Suppressor macrophage (primary cell): ENCODE measurements at regions not wholly inside any gene's neighbourhood (a gene's known extent, or its start where the extent isn't known, plus 50 kb on each side); places are given as distances from the start of the nearest gene placed in this dataset.

ENCODE experiments used
- DNase-seq, 4 experiments: peaks; one replicate each; pipeline ENCODE4 v3.0.0-alpha.2; 2020 to 2022

DNA sequence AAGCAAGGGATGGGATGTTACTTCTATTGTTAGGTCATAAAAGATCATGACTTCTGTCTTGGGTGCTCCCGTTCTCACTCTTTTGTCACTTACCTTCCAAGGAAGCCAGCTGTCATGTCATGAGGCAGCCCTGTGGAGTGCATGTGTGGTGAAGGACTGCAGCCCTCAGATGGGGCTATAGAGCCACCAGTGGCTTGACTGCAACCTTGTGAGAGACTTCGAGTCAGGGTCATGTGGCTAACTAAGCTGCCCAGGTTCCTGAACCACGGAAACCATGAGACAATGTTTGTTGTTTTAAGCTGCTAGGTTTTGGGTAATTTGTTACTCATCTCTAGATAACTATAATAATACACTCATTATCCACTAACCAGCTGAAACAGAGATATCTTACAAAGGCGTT is 477.1 kb downstream of the BTBD3 start:
- no peak for DNase-seq

DNA sequence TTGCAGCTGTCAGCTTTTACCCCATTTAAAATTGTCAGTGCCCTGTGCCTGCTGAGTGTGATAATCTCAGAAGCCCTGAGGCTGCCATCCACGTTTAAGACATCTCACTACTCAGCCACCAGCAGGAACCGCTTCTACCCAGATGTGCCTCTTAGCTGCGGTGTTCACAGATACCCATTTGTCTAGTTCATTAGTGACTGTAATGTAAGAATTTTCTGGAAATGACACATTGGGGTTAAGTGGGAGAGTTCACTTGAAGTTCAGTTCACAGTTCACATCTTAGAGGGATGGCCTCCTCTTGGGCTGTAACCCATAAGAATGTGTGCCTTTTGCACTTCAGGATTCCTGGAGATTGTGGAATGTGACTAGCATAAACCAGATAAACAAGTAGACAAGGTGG is 477.7 kb downstream of the BTBD3 start:
- DNase-seq, result no peak

GRCh38 chr20:12395760-12396159 is 478.1 kb downstream of the BTBD3 start:
- DNase-seq, result no peak

GRCh38 chr20:12399110-12399836 is 481.6 kb downstream of the BTBD3 start:
- DNase-seq, result no peak

DNA sequence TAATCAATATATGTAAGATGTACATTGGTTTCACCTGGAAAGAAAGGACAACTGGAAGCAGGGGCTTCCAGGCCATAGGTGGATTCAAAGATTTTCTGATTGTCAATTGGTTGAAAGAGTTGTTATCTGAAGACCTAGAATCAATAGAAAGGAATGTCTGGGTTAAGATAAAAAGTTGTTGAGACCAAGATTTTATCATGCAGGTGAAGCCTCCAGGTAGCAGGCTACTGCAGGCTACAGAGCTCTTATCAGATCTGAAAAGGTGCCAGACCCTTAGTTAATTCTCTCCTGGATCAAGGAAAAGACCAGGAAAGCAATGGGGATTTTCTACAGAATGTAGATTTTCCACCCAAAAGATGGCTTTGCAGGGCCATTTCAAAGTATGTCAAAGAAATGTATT is 487.2 kb downstream of the BTBD3 start:
- no peak for DNase-seq

- no peak for DNase-seq
Measured at GRCh38 chr20:12406978-12407377, 489.3 kb downstream of the BTBD3 start.

- no peak for DNase-seq
Measured at GRCh38 chr20:12409501-12409900, 491.8 kb downstream of the BTBD3 start.

DNA sequence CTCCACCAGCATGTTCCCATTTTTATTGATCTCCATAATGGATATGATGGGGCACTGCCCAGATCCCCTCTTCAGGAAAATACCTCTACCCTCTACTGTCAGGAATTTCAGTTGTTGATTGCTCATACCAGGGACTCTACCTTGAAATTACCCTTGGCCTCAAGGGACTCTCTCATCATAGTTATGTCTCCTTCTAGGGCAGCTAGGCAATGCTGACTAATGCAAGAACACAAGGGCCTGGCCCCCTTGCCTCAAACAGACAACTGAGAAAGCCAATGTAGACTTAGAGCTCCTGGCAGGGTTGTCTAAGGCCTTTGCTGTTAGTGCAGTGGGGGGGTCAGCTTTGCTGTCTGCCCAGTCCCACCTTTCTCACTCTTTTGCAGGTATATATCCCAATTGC is 493.1 kb downstream of the BTBD3 start:
- no peak for DNase-seq

- no peak for DNase-seq
Measured at GRCh38 chr20:12411246-12411940, 493.7 kb downstream of the BTBD3 start.

DNA sequence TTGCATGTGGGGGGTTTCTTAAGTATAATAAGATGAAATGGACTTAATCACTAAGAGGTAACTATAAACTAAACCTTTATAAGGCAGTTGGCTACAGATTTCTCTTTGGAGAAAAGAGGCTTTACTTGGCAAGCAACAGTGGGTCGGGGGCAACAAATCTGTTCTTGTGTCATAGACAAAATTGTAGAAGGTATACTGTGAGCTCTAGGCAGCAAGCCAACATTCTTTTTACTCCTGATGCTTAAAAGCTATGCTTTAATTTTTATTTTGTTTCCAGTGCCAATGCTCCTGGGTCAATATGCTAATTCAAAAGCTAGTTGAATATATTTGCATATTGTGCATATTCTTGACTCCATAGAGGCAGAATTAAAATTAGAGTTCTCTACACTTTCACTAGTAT is 495.4 kb downstream of the BTBD3 start:
- no peak for DNase-seq

DNA sequence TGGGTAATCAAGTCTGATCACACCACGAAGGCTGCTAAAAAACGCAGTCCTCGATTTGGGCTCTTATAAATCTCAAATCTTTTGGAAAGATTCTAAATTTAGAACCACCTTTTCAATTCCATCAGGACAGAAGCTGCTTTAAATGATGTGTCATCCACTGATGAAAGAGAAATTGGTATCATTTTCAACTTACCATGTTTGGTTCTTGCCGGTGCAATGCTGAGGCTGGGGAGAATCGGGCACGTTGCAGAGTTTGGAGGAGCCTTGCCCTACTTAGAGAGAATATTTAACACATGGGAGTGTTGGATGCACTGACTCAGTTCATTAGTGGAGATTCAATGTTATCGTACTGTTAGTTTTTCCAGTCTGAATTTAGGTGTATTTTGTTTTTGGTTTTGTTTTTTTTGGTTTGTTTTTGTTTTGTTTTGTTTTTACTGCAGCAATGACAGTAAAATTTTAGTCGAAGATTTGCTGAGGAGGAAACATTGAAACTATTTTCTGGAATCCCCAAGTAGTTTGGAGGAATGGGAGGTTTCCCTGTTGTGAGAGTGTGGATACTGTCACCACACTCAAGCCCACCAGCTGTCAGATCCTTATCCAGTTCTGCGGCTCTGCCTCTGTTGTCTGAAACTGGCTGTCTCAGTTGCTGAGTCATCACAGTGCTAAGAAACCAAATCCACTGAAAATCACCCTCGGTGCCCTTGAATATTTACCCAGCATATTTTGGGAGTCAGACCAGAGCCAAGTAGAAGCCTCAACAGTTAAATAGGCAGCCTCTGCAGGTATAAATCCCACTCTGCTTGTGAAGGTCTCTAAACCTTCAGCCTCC is 497.0 kb downstream of the BTBD3 start:
- DNase-seq, result no peak

- no peak for DNase-seq
Measured at GRCh38 chr20:12416281-12416680, 498.6 kb downstream of the BTBD3 start.

- DNase-seq, result no peak
Measured at GRCh38 chr20:12433724-12434123, 516.0 kb downstream of the BTBD3 start.

GRCh38 chr20:12434672-12435071 is 517.0 kb downstream of the BTBD3 start:
- no peak for DNase-seq

GRCh38 chr20:12435268-12435667 is 517.6 kb downstream of the BTBD3 start:
- no peak for DNase-seq

GRCh38 chr20:12453711-12454110 is 536.0 kb downstream of the BTBD3 start:
- no peak for DNase-seq

DNA sequence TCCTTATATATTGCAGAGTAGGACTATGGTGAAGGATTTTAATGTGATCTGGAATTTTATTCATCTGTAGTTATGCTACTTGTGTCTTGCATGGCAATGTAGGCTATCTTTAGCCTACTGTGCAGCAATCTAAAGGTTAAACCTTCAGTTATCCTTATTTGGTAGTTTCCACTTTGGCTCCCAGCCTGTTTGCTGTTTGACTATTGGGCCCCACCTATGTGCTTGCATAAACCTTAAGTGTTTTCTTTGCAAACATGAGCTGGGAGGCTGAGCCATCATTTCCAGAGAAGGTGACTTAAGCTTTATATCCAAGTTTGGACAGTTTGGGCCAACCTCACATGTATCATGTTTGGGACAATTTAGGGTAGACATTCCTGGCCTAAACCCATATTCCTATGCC is 537.5 kb downstream of the BTBD3 start:
- no peak for DNase-seq

DNA sequence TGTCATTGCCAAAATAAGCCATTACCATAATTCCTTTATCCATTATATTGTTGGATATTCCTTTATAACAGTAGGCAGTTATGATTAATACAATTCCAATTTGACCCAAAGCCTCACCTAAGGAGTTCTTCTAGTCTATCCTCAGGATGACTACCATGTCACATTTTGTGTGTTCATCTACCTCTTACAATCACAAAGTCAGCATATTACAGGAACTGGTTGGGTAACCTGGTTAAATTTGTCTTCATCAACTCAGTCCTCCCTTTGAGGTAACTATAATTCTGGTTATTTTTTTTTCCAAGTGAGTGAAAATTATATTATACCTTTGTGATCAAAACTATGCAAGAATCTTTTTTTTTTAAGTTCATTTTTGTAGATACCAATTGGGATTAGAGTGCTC is 540.5 kb downstream of the BTBD3 start:
- no peak for DNase-seq

DNA sequence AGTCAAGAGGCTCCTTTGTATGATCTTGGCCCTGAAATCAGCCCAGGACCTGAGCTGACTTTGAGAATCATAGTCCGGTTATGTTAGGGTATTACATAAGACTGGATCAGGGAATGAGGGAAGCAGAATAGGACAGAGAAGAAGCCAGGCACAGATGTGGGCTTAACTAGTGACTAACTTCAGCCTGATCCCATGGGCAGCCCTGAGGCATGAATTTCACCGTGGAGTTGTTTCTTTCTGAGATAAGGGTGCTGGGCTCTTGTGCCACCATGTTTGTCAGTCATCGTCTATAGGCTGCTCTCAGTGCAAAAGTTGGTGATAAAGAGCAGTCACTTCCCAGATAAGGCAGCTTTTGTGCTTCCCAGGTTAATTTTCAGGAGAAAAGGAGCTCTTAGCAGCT is 544.7 kb upstream of the SPTLC3 start:
- no peak for DNase-seq

DNA sequence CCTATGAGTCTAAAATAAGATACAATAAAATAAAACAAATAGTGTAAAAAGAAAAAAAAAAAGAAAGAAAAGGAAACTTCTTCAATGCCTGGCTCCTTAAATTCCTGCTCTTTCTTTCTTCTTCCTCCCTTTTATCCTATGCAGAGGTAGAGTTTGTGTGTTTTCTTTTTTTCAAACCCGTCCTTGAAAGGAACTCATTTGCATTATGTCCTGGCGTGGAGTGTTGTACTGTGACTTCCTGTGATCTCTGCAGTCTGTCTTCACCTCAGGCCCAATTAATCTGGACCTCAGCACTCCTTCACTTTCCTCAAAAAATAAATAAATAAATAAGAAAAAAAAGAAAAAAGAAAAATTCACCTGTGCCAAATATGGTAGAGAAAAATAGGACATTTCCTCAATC is 541.9 kb upstream of the SPTLC3 start:
- DNase-seq, result no peak

GRCh38 chr20:12467758-12468157 is 541.0 kb upstream of the SPTLC3 start:
- no peak for DNase-seq

- no peak for DNase-seq
Measured at GRCh38 chr20:12482661-12483060, 526.1 kb upstream of the SPTLC3 start.

DNA sequence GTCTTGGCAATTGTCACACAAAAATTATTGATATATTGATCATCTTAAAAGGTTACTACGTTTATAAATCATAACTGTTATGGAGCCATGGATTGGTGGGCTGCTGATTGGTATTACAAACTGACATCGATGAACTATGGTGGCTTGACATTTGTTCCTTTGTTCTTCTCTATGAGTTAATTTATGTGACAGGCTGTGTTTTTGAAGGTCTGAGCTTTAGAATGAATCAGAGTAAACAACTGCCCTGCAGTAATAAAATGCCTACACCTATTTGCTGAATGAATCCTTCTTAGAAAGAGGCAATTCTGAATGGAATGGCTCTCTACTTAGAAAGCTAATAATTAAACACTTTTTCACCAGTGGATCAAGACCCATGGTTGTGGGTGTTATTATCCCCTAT is 506.3 kb upstream of the SPTLC3 start:
- DNase-seq, result no peak

- no peak for DNase-seq
Measured at GRCh38 chr20:12504779-12505178, 504.0 kb upstream of the SPTLC3 start.
